ENCODE measurements at regions not wholly inside any gene's neighbourhood (a gene's known extent, or its start where the extent isn't known, plus 50 kb on each side); places are given as distances from the start of the nearest gene placed in this dataset.

DNA sequence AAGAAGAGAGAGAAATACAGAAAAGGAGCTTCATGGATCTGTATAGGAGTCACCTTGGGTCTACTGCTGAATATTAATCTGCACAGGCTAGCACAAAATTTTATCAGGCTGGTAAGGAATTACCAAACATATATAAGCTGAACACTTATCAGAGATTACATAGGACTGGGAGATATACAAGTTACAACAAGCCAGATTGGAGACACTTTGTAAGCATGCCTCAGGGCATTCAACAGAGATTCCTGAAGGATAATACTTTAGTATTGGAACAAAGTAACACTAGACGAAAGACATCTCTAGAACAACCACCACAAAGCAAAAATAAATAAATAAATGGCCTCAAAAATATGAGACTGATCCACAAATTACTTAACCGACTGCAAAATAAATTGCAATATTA, 197.8 kb downstream of the ANXA1 start:
- TF ChIP-seq, protein P1, sequence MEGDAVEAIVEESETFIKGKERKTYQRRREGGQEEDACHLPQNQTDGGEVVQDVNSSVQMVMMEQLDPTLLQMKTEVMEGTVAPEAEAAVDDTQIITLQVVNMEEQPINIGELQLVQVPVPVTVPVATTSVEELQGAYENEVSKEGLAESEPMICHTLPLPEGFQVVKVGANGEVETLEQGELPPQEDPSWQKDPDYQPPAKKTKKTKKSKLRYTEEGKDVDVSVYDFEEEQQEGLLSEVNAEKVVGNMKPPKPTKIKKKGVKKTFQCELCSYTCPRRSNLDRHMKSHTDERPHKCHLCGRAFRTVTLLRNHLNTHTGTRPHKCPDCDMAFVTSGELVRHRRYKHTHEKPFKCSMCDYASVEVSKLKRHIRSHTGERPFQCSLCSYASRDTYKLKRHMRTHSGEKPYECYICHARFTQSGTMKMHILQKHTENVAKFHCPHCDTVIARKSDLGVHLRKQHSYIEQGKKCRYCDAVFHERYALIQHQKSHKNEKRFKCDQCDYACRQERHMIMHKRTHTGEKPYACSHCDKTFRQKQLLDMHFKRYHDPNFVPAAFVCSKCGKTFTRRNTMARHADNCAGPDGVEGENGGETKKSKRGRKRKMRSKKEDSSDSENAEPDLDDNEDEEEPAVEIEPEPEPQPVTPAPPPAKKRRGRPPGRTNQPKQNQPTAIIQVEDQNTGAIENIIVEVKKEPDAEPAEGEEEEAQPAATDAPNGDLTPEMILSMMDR (IDR thresholded peaks at IDR 0.05): no peak
- TF ChIP-seq POLR2A (IDR thresholded peaks at IDR 0.05) (no peak), POLR2AphosphoS5 (IDR thresholded peaks at IDR 0.05) (no peak), EP300 (IDR thresholded peaks at IDR 0.05) (no peak)

All from stomach (tissue), 4 donors.